Right lobe of liver (tissue), 4 donors: ENCODE measurements at regions not wholly inside any gene's neighbourhood (a gene's known extent, or its start where the extent isn't known, plus 50 kb on each side); places are given as distances from the start of the nearest gene placed in this dataset.

ENCODE experiments used
- CTCF ChIP-seq, 4 donors: fragments of 200-600 bp in 3 of 4; fragments of 450-650 bp in 1 of 4; IDR thresholded peaks; one replicate each; pipeline versions ENCODE4 v1.5.1 to v1.8.0; 2016 to 2022; ENCODE audit warnings: antibody characterized with exemption in 4 of 4, mild to moderate bottlenecking in 2 of 4
- POLR2A ChIP-seq: fragments of 450-650 bp; IDR thresholded peaks from one replicate; pipeline ENCODE4 v1.6.1; 2017; ENCODE audit warnings: antibody characterized with exemption, mild to moderate bottlenecking
- donor health status: DM: no; HTN: no; CAD: no.
- donor health status: DM: no; HTN: no; CAD: no.
- donor health status: DM: no; HTN: yes; CAD: no.

- TF ChIP-seq CTCF (IDR thresholded peaks at IDR 0.05) (no peak), POLR2A (no peak)
These were observed 68.1 kb upstream of the FAM9C start for GRCh38 chrX:13112499-13112898.
